Endothelial cell (in vitro differentiated cells): ENCODE measurements at regions not wholly inside any gene's neighbourhood (a gene's known extent, or its start where the extent isn't known, plus 50 kb on each side); places are given as distances from the start of the nearest gene placed in this dataset.

Experiments
- DNase-seq: peaks from one replicate; pipeline ENCODE4 v3.0.0; 2021; ENCODE audit warnings: low spot score
- H3K27ac Mint-ChIP-seq: one replicate; pipeline ENCODE4 v1.8.0; 2021; ENCODE audit warnings: mixed read lengths, inconsistent platforms; ENCODE audit not compliant: unreplicated experiment
- H3K27me3 Mint-ChIP-seq: one replicate; pipeline ENCODE4 v1.8.0; 2021; ENCODE audit warnings: mild to moderate bottlenecking, moderate library complexity, mixed read lengths, inconsistent platforms; ENCODE audit not compliant: unreplicated experiment
- H3K36me3 Mint-ChIP-seq: one replicate; pipeline ENCODE4 v1.8.0; 2021; ENCODE audit warnings: mild to moderate bottlenecking, low read depth, mixed read lengths, inconsistent platforms; ENCODE audit not compliant: unreplicated experiment
- H3K4me1 Mint-ChIP-seq: one replicate; pipeline ENCODE4 v1.8.0; 2021; ENCODE audit warnings: mild to moderate bottlenecking, mixed read lengths, inconsistent platforms; ENCODE audit not compliant: unreplicated experiment
- H3K4me3 Mint-ChIP-seq: one replicate; pipeline ENCODE4 v1.8.0; 2021; ENCODE audit warnings: mild to moderate bottlenecking, mixed read lengths, inconsistent platforms; ENCODE audit not compliant: unreplicated experiment
- H3K9me3 Mint-ChIP-seq: one replicate; pipeline ENCODE4 v1.8.0; 2021; ENCODE audit warnings: mixed read lengths, inconsistent platforms; ENCODE audit not compliant: unreplicated experiment
- TF ChIP-seq, protein P1 (sequence below): fragments of 200-600 bp; sonication (generic); IDR thresholded peaks from one replicate; pipeline ENCODE4 v1.5.0; 2021; ENCODE audit warnings: antibody characterized with exemption; ENCODE audit not compliant: unreplicated experiment

DNA sequence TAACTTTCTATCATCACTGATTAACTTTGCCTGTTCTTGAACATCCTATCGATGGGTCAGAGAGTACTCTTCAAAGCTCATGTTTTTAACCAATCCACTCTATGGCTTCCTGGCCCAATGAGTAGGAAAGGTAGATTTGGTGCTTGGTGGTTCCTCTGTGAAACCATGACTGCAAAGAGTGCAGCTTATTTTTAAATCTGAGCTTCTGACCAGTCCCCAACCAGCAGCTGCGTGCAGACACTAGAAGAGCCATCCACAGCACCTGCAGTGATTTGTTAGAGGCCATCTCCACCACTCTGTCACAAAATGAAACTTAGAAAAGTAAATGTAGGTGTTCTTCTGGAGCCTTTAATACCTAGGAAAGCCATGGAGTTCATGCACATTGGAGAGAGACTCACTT is 107.3 kb upstream of the WWC1 start:
- no peak for DNase-seq
- Mint-ChIP-seq H3K4me1 (peaks cover 5% of the 10 kb centered on the region), H3K36me3 (no peaks in the 10 kb centered on the region), H3K27me3 (peaks cover 7% of the 10 kb centered on the region), H3K27ac (no peak overlapping the region), H3K4me3 (no peak overlapping the region), H3K9me3 (no peaks in the 10 kb centered on the region)
- TF ChIP-seq, protein P1, sequence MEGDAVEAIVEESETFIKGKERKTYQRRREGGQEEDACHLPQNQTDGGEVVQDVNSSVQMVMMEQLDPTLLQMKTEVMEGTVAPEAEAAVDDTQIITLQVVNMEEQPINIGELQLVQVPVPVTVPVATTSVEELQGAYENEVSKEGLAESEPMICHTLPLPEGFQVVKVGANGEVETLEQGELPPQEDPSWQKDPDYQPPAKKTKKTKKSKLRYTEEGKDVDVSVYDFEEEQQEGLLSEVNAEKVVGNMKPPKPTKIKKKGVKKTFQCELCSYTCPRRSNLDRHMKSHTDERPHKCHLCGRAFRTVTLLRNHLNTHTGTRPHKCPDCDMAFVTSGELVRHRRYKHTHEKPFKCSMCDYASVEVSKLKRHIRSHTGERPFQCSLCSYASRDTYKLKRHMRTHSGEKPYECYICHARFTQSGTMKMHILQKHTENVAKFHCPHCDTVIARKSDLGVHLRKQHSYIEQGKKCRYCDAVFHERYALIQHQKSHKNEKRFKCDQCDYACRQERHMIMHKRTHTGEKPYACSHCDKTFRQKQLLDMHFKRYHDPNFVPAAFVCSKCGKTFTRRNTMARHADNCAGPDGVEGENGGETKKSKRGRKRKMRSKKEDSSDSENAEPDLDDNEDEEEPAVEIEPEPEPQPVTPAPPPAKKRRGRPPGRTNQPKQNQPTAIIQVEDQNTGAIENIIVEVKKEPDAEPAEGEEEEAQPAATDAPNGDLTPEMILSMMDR = no peak

DNA sequence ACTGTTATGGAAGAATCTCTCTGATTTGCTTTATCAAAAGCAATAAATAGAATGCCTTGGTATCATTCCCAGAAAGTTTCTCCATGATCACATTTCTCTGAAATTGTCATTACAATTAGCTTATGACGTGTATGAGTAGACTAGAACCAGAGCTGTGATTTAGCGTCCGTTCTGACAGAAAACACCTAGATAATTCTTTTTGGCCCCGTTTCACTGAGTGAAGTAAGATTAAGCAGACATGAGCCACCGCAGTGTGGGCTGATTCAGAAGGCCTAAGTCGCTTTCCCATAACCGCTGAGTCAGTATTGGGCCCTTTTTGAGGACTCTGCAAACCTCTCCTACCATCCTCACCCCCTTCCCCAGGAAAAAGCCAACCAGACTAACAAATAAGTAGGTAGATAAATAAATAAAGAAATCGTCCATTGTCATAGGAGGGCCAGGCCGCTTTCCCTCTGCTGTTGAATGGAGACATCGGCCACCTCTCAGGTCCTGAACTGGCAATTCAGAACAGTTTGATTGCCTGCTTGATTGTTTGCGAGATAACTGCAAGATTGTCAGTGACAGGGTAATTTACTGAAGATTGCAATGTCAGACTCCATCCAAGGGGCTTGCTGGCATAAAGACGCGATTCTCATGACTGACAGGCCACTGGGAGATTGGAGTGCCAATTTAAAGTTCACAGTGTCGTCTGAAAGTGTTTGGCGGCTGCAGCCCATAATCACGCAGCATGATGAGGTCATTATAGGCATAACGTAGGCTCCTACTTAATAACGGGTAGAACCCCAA is 105.0 kb upstream of the WWC1 start:
- no peak overlapping the region for H3K27ac Mint-ChIP-seq
- H3K9me3 Mint-ChIP-seq = no peaks in the 10 kb centered on the region
- TF ChIP-seq, protein P1 = no peak
- H3K36me3 Mint-ChIP-seq = no peaks in the 10 kb centered on the region
- H3K4me3 Mint-ChIP-seq = no peak overlapping the region
- peaks cover 5% of the 10 kb centered on the region for H3K27me3 Mint-ChIP-seq
- H3K4me1 Mint-ChIP-seq = peaks cover 5% of the 10 kb centered on the region
- DNase-seq = no peak

DNA sequence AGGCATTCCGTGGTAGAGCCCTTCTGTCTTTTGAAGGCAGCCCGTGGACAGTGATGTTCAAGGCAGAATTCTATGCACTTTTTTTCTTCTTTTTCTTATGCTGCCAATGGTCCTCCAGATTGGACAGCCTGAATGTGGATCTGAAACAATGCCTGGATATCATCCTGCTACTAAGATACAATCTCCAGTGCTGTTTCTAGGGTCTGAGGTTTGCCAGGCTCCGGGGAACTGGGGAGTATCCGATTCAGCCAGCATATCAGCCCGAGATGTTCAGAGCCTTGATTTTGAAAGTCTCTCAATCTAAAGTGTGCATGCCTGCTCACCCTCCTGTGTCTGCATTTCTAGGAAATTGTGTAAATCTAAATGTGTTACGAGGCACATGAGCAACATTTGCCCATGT is 103.8 kb upstream of the WWC1 start:
- H3K4me1 Mint-ChIP-seq = peaks cover 5% of the 10 kb centered on the region
- DNase-seq = no peak
- no peak overlapping the region for H3K27ac Mint-ChIP-seq
- no peaks in the 10 kb centered on the region for H3K36me3 Mint-ChIP-seq
- TF ChIP-seq, protein P1 = no peak
- no peak overlapping the region for H3K4me3 Mint-ChIP-seq
- peaks cover 2% of the 10 kb centered on the region for H3K27me3 Mint-ChIP-seq
- H3K9me3 Mint-ChIP-seq = no peaks in the 10 kb centered on the region

DNA sequence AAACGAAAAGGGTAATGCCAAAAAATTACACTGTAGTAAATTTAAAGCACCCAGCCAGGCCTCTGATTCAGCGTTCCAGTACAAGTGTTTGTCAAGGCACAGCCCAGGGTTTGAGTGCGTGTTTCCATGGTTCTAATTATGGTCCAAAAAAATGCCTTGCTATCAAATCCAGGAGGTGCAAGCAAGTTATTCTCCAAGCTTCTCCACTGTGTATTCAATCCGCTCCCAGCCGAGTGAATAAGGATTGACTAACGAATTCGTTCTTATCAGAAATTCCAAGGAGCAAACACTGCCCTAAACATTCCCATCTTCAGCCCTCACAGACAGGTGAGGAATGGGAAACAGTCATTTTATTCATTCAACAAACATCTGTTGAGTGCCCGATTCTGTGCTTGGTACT is 103.3 kb upstream of the WWC1 start:
- Mint-ChIP-seq H3K27me3 (peaks cover 2% of the 10 kb centered on the region), H3K4me3 (no peak overlapping the region), H3K4me1 (peaks cover 5% of the 10 kb centered on the region), H3K9me3 (no peaks in the 10 kb centered on the region), H3K36me3 (no peaks in the 10 kb centered on the region), H3K27ac (no peak overlapping the region)
- TF ChIP-seq, protein P1 = no peak
- DNase-seq = no peak

DNA sequence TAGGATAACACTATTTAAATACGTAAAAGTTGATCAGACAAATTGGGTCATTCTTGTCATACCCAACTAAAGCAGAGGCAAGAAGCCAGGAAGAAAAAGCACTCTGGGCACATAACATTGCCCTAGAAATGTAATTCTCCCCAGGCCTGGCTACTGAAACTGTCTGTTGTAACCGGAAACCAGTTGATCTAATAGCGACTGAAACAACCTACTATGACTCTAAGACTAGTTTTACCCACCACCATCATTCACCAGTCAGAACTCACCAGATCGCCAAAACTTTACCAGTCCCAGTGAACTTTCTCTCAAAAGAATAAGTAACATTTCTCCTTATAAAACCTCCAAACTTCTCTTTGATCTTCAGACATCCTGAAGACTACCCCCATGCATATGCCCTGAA is 99.3 kb upstream of the WWC1 start:
- no peak overlapping the region for H3K4me3 Mint-ChIP-seq

More for the DNA sequence above, 99.3 kb upstream of the WWC1 start:
- Mint-ChIP-seq H3K9me3 (no peaks in the 10 kb centered on the region), H3K36me3 (no peaks in the 10 kb centered on the region), H3K4me1 (peaks cover 1% of the 10 kb centered on the region), H3K27me3 (no peaks in the 10 kb centered on the region), H3K27ac (no peak overlapping the region)
- TF ChIP-seq, protein P1 = no peak
- no peak for DNase-seq
